SK-N-SH treated with all-trans-retinoic acid at 6 μM for 48 hours (cell line): ENCODE measurements at regions not wholly inside any gene's neighbourhood (a gene's known extent, or its start where the extent isn't known, plus 50 kb on each side); places are given as distances from the start of the nearest gene placed in this dataset.

Experiments used
- CREB5 ChIP-seq: fragments of 250-450 bp; sonication (Bioruptor Pico); IDR thresholded peaks from 2 replicates; pipeline ENCODE4 v1.5.1; 2020; ENCODE audit warnings: low read depth, mild to moderate bottlenecking, moderate library complexity
- PATZ1 ChIP-seq: fragments of 250-450 bp; sonication (Bioruptor Pico); IDR thresholded peaks from 2 replicates; pipeline ENCODE4 v1.8.0; 2020; ENCODE audit warnings: mild to moderate bottlenecking, moderate library complexity, borderline replicate concordance
- RARB ChIP-seq: fragments of 250-450 bp; sonication (Bioruptor Pico); IDR thresholded peaks from 2 replicates; pipeline ENCODE4 v1.8.0; 2021; ENCODE audit warnings: mild to moderate bottlenecking, moderate library complexity
- ZC3H10 ChIP-seq: fragments of 250-450 bp; sonication (Bioruptor Pico); IDR thresholded peaks from 2 replicates; pipeline ENCODE4 v1.5.1; 2021; ENCODE audit warnings: mild to moderate bottlenecking, moderate library complexity
- ZFP30 ChIP-seq: fragments of 450-650 bp; formaldehyde crosslinking; IDR thresholded peaks from 2 replicates; pipeline ENCODE4 v1.5.0; 2022; ENCODE audit warnings: mild to moderate bottlenecking, moderate library complexity

- TF ChIP-seq CREB5 (CRISPR knock-in tag) (no peak), PATZ1 (CRISPR knock-in tag) (no peak), ZC3H10 (CRISPR knock-in tag) (no peak), RARB (CRISPR knock-in tag) (no peak), ZFP30 (no peak)
Measured at GRCh38 chr2:236363711-236364277, 99.6 kb upstream of the ASB18 start.
